ENCODE measurements at regions not wholly inside any gene's neighbourhood (a gene's known extent, or its start where the extent isn't known, plus 50 kb on each side); places are given as distances from the start of the nearest gene placed in this dataset.

DNA sequence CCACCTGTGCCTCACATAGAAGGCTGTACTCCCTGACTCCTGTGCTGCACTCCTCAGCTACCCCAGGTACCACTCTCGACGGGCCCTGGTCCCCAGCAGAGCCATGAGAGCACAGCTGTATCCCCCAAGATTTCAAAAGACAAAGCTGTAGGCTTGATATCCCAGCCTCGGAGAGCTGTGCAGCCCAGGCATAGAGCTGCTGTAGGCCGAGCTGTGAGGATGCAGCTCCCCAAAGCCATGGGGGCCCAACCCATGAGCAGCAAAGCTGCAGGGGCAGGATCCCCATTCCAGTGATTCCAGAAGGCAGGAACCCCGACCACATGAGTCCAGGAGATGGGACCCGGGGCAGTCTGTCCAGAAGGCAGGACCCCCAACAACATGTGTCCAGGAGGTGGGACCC is 123.8 kb upstream of the CBLN2 start:
- TF ChIP-seq CTCF (IDR thresholded peaks at IDR 0.05): no peak
- no peak for TF ChIP-seq POLR2A (IDR thresholded peaks at IDR 0.05)
